T-cell (primary cell): ENCODE measurements at regions not wholly inside any gene's neighbourhood (a gene's known extent, or its start where the extent isn't known, plus 50 kb on each side); places are given as distances from the start of the nearest gene placed in this dataset.

ENCODE experiments used
- ATAC-seq, 4 experiments: fragments of 200-7000 bp in 3 of 4; fragments of 150-1000 bp in 1 of 4; cut with Tn5 transposase; replicated peaks in 1 of 4; 1 replicate in 3 of 4; 2 replicates in 1 of 4; pipeline ENCODE4 v1.10.0; 2021; ENCODE audit warnings: moderate library complexity in 3 of 4, mild to moderate bottlenecking in 2 of 4, moderate number of reproducible peaks in 1 of 4
- CTCF ChIA-PET, 2 donors: fragments of 300-600 bp; sonication (Branson Sonifier 250); formaldehyde crosslinking; loops; one replicate each; lab custom pipeline; 2022; ENCODE audit warnings: antibody characterized with exemption in 2 of 2; lab: Charles Lee
- POLR2A ChIA-PET, 2 donors: fragments of 300-600 bp; sonication (Branson Sonifier 250); formaldehyde crosslinking; loops; one replicate each; lab custom pipeline; 2022; ENCODE audit warnings: antibody characterized with exemption in 2 of 2; lab: Charles Lee
- DNase-seq, 35 experiments: peaks; one replicate each; pipeline versions ENCODE4 v3.0.0 to v3.0.0-alpha.2; 2013 to 2023
- H3K27ac ChIP-seq: one replicate; pipeline ENCODE4 v1.5.1; 2013; ENCODE audit warnings: low read length
- H3K27me3 ChIP-seq, 2 experiments: replicated peaks in 1 of 2; 1 replicate in 1 of 2; 2 replicates in 1 of 2; pipeline versions ENCODE4 v1.6.1 to v1.7.0; 2013; ENCODE audit warnings: low read length in 1 of 2, mixed read lengths in 1 of 2; ENCODE audit not compliant: control insufficient read depth in 2 of 2, insufficient read depth in 2 of 2; ENCODE audit errors: extremely low read depth in 1 of 2
- H3K36me3 ChIP-seq, 2 donors: 1 replicate in 1 of 2; 2 replicates in 1 of 2; pipeline versions ENCODE4 v1.6.1 to v1.7.0; 2013; ENCODE audit warnings: low read length in 1 of 2; ENCODE audit not compliant: control insufficient read depth in 2 of 2, insufficient read depth in 1 of 2; ENCODE audit errors: extremely low read depth in 1 of 2
- H3K4me1 ChIP-seq, 2 experiments: 1 replicate in 1 of 2; 2 replicates in 1 of 2; pipeline versions ENCODE4 v1.6.1 to v1.7.0; 2013; ENCODE audit warnings: low read length in 2 of 2, mixed read lengths in 1 of 2; ENCODE audit not compliant: insufficient read depth in 2 of 2, control insufficient read depth in 1 of 2; ENCODE audit errors: extremely low read depth in 1 of 2
- H3K4me3 ChIP-seq, 2 donors: 1 replicate in 1 of 2; 2 replicates in 1 of 2; pipeline versions ENCODE4 v1.5.1 to v1.7.0; 2013; ENCODE audit warnings: mild to moderate bottlenecking in 2 of 2, low read length in 1 of 2, moderate library complexity in 1 of 2; ENCODE audit not compliant: control insufficient read depth in 1 of 2; ENCODE audit errors: extremely low read depth in 1 of 2
- H3K9me3 ChIP-seq: 2 replicates; pipeline ENCODE4 v1.7.0; 2013
- H3K27ac Mint-ChIP-seq, 2 donors: one replicate each; pipeline ENCODE4 v1.8.0; 2020 to 2021; ENCODE audit warnings: mild to moderate bottlenecking in 2 of 2, mixed read lengths in 2 of 2
- H3K27me3 Mint-ChIP-seq, 2 donors: one replicate each; pipeline ENCODE4 v1.8.0; 2021 to 2022; ENCODE audit warnings: mixed read lengths in 2 of 2
- H3K36me3 Mint-ChIP-seq: one replicate; pipeline ENCODE4 v1.8.0; 2021; ENCODE audit warnings: mixed read lengths
- H3K4me1 Mint-ChIP-seq, 3 donors: one replicate each; pipeline ENCODE4 v1.8.0; 2020 to 2022; ENCODE audit warnings: mixed read lengths in 3 of 3, mild to moderate bottlenecking in 1 of 3
- H3K4me3 Mint-ChIP-seq, 3 donors: one replicate each; pipeline ENCODE4 v1.8.0; 2020 to 2022; ENCODE audit warnings: mild to moderate bottlenecking in 3 of 3, mixed read lengths in 3 of 3, moderate library complexity in 3 of 3
- H3K9me3 Mint-ChIP-seq, 3 donors: one replicate each; pipeline ENCODE4 v1.8.0; 2020 to 2022; ENCODE audit warnings: mixed read lengths in 3 of 3
- whole genome bisulfite sequencing: methylation state at CpG from one replicate; pipeline ENCODE4 v1.1.5; 2013; ENCODE audit warnings: missing lambda C conversion rate; ENCODE audit not compliant: insufficient coverage; 5-methylcytosine and 5-hydroxymethylcytosine counted together

- ChIA-PET CTCF (no interaction called here), POLR2A (no interaction called here)
- H3K9me3 ChIP-seq = no peaks in the 10 kb centered on the region
- no peaks in the 10 kb centered on the region for H3K36me3 ChIP-seq
- Mint-ChIP-seq H3K9me3 (no peaks in the 10 kb centered on the region), H3K27me3 (peaks cover 0 to 6% of the 10 kb centered on the region in 2 donors), H3K36me3 (no peaks in the 10 kb centered on the region), H3K27ac (no peak overlapping the region), H3K4me1 (peaks cover 8 to 12% (median 10%) of the 10 kb centered on the region in 3 donors), H3K4me3 (no peak overlapping the region)
- no peak overlapping the region for H3K4me3 ChIP-seq
- ATAC-seq (no peak), DNase-seq (no peak)
- H3K4me1 ChIP-seq = no peaks in the 10 kb centered on the region
- WGBS = no CpG with 5 or more reads among the region's 2 CpGs
- no peak overlapping the region for H3K27ac ChIP-seq
- H3K27me3 ChIP-seq = no peaks in the 10 kb centered on the region
Observed at GRCh38 chr6:71496722-71497033, 208.1 kb downstream of the OGFRL1 start.

- DNase-seq = no peak
- Histone ChIP-seq H3K27me3 (no peaks in the 10 kb centered on the region), H3K27ac (no peak overlapping the region), H3K4me3 (no peak overlapping the region), H3K4me1 (no peaks in the 10 kb centered on the region), H3K9me3 (no peaks in the 10 kb centered on the region), H3K36me3 (no peaks in the 10 kb centered on the region)
- H3K4me1 Mint-ChIP-seq = peaks cover 8 to 12% (median 10%) of the 10 kb centered on the region in 3 donors
- no peak for ATAC-seq
- no peaks in the 10 kb centered on the region for H3K36me3 Mint-ChIP-seq
- peaks cover 0 to 6% of the 10 kb centered on the region in 2 donors for H3K27me3 Mint-ChIP-seq
- H3K4me3 Mint-ChIP-seq = no peak overlapping the region
- ChIA-PET POLR2A (interaction anchor here in 1 of 2 donors (0.6 kb wide), 1 partner anchor 706 kb away, joined by 4 read pairs; no protein-coding TSS in a partner anchor), CTCF (no interaction called here)
- H3K9me3 Mint-ChIP-seq = no peaks in the 10 kb centered on the region
- no peak overlapping the region for H3K27ac Mint-ChIP-seq
Observed at GRCh38 chr6:71498638-71499037, 210.0 kb downstream of the OGFRL1 start.

GRCh38 chr6:71499667-71500066 lies 211.1 kb downstream of the OGFRL1 start:
- H3K4me3 ChIP-seq = no peak overlapping the region
- H3K27me3 Mint-ChIP-seq = no peaks in the 10 kb centered on the region
- H3K27me3 ChIP-seq = no peaks in the 10 kb centered on the region
- H3K27ac Mint-ChIP-seq = no peak overlapping the region
- peaks cover 8 to 12% (median 10%) of the 10 kb centered on the region in 3 donors for H3K4me1 Mint-ChIP-seq
- no peaks in the 10 kb centered on the region for H3K36me3 ChIP-seq
- no peaks in the 10 kb centered on the region for H3K9me3 ChIP-seq
- no CpG with 5 or more reads among the region's 2 CpGs for WGBS
- ATAC-seq (no peak), DNase-seq (no peak)
- no peak overlapping the region for H3K27ac ChIP-seq
- ChIA-PET POLR2A (no interaction called here), CTCF (no interaction called here)
- no peaks in the 10 kb centered on the region for H3K36me3 Mint-ChIP-seq
- H3K4me3 Mint-ChIP-seq = no peak overlapping the region
- H3K9me3 Mint-ChIP-seq = no peaks in the 10 kb centered on the region
- H3K4me1 ChIP-seq = no peaks in the 10 kb centered on the region

GRCh38 chr6:71502168-71502567 lies 213.6 kb downstream of the OGFRL1 start:
- no peaks in the 10 kb centered on the region for H3K9me3 Mint-ChIP-seq
- ChIA-PET POLR2A (no interaction called here), CTCF (no interaction called here)
- Histone ChIP-seq H3K4me1 (no peaks in the 10 kb centered on the region), H3K4me3 (no peak overlapping the region), H3K27me3 (no peaks in the 10 kb centered on the region), H3K27ac (no peak overlapping the region), H3K9me3 (no peaks in the 10 kb centered on the region), H3K36me3 (no peaks in the 10 kb centered on the region)
- H3K27ac Mint-ChIP-seq = no peak overlapping the region
- no peaks in the 10 kb centered on the region for H3K36me3 Mint-ChIP-seq
- WGBS = no CpG with 5 or more reads among the region's 2 CpGs
- no peak for ATAC-seq
- no peak overlapping the region for H3K4me3 Mint-ChIP-seq
- H3K27me3 Mint-ChIP-seq = no peaks in the 10 kb centered on the region
- H3K4me1 Mint-ChIP-seq = no peaks in the 10 kb centered on the region
- DNase-seq = no peak

GRCh38 chr6:71502956-71503355 lies 214.3 kb downstream of the OGFRL1 start:
- CTCF ChIA-PET = no interaction called here
- ATAC-seq (no peak), DNase-seq (no peak)
- Mint-ChIP-seq H3K9me3 (no peaks in the 10 kb centered on the region), H3K27me3 (peaks cover 0 to under 1% of the 10 kb centered on the region in 2 donors), H3K27ac (no peak overlapping the region), H3K4me1 (no peaks in the 10 kb centered on the region), H3K36me3 (no peaks in the 10 kb centered on the region), H3K4me3 (no peak overlapping the region)
- H3K4me1 ChIP-seq = no peaks in the 10 kb centered on the region
- POLR2A ChIA-PET = no interaction called here
- H3K9me3 ChIP-seq = no peaks in the 10 kb centered on the region
- no peak overlapping the region for H3K4me3 ChIP-seq
- no peaks in the 10 kb centered on the region for H3K36me3 ChIP-seq
- H3K27ac ChIP-seq = no peak overlapping the region
- WGBS = no CpG with 5 or more reads among the region's 3 CpGs
- H3K27me3 ChIP-seq = no peaks in the 10 kb centered on the region

GRCh38 chr6:71507183-71507582 lies 218.6 kb downstream of the OGFRL1 start:
- no peaks in the 10 kb centered on the region for H3K36me3 Mint-ChIP-seq
- ChIA-PET CTCF (no interaction called here), POLR2A (no interaction called here)
- Histone ChIP-seq H3K27me3 (no peaks in the 10 kb centered on the region), H3K27ac (no peak overlapping the region), H3K36me3 (no peaks in the 10 kb centered on the region), H3K4me3 (no peak overlapping the region), H3K9me3 (no peaks in the 10 kb centered on the region), H3K4me1 (no peaks in the 10 kb centered on the region)
- 50% methylated on average over 1 of the region's 5 CpGs for WGBS
- H3K9me3 Mint-ChIP-seq = peaks cover 0 to 5% (median 0%) of the 10 kb centered on the region in 3 donors
- no peak for DNase-seq
- no peak overlapping the region for H3K4me3 Mint-ChIP-seq
- peaks cover 2 to 8% of the 10 kb centered on the region in 2 donors for H3K27me3 Mint-ChIP-seq
- ATAC-seq = no peak
- no peak overlapping the region for H3K27ac Mint-ChIP-seq
- H3K4me1 Mint-ChIP-seq = no peaks in the 10 kb centered on the region
